22Rv1 (cell line): ENCODE measurements at regions not wholly inside any gene's neighbourhood (a gene's known extent, or its start where the extent isn't known, plus 50 kb on each side); places are given as distances from the start of the nearest gene placed in this dataset.

Source experiments
- H3K27ac ChIP-seq: fragments of 450-650 bp; 2 replicates; pipeline ENCODE4 v1.5.1; 2017
- ZFX ChIP-seq: fragments of 450-650 bp; IDR thresholded peaks from 2 replicates; pipeline ENCODE4 v1.6.1; 2017; ENCODE audit warnings: antibody characterized with exemption, borderline replicate concordance
- TF ChIP-seq, protein P1 (sequence below): fragments of 450-650 bp; IDR thresholded peaks from 2 replicates; pipeline ENCODE4 v1.5.1; 2017; ENCODE audit warnings: mild to moderate bottlenecking

DNA sequence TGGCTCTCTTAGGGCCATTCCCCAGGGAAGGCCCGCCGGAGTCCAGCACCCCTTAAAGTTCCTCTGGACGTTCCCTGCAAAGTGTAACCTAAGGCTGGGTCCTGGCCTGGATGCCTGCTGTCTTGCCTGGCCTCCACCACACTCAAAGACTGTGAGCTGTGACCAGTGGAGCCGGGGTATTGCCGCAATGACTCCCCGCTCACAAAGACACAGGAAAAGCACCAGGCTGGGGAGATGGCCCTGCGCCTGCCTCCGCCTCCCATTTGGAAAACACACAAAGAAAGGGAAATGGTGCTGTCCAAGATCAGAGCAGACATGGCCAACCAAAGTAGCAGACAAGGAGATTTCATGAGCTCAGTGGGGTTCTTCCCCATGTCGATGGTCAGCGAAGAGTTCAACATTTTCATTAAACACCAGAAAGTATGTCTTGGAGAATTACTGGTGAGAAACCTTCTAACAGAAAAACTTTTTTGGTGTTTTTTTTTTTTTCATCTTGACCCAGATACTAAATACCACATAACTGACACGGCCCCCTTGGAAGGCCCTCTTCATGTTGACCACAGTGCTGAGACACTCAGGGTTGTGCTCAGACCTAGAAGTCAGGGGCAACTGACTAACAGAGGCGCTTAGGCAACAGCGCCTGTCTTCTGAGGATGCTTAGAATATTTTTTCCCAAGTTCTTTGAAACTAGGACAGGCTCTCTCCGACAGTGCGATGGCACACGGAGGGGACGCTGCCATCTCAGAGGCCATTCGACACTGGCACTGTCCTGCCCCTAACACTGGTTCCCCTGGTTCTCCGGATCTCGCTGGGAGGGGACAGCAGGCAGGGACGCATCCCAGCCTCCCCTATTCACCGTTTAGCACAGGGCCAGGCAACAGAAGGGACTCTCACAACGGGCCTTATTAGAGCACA, 226.4 kb upstream of the ID2 start:
- TF ChIP-seq ZFX: no peak
- TF ChIP-seq, protein P1, sequence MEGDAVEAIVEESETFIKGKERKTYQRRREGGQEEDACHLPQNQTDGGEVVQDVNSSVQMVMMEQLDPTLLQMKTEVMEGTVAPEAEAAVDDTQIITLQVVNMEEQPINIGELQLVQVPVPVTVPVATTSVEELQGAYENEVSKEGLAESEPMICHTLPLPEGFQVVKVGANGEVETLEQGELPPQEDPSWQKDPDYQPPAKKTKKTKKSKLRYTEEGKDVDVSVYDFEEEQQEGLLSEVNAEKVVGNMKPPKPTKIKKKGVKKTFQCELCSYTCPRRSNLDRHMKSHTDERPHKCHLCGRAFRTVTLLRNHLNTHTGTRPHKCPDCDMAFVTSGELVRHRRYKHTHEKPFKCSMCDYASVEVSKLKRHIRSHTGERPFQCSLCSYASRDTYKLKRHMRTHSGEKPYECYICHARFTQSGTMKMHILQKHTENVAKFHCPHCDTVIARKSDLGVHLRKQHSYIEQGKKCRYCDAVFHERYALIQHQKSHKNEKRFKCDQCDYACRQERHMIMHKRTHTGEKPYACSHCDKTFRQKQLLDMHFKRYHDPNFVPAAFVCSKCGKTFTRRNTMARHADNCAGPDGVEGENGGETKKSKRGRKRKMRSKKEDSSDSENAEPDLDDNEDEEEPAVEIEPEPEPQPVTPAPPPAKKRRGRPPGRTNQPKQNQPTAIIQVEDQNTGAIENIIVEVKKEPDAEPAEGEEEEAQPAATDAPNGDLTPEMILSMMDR: no peak
- H3K27ac ChIP-seq: no peak overlapping the region

DNA sequence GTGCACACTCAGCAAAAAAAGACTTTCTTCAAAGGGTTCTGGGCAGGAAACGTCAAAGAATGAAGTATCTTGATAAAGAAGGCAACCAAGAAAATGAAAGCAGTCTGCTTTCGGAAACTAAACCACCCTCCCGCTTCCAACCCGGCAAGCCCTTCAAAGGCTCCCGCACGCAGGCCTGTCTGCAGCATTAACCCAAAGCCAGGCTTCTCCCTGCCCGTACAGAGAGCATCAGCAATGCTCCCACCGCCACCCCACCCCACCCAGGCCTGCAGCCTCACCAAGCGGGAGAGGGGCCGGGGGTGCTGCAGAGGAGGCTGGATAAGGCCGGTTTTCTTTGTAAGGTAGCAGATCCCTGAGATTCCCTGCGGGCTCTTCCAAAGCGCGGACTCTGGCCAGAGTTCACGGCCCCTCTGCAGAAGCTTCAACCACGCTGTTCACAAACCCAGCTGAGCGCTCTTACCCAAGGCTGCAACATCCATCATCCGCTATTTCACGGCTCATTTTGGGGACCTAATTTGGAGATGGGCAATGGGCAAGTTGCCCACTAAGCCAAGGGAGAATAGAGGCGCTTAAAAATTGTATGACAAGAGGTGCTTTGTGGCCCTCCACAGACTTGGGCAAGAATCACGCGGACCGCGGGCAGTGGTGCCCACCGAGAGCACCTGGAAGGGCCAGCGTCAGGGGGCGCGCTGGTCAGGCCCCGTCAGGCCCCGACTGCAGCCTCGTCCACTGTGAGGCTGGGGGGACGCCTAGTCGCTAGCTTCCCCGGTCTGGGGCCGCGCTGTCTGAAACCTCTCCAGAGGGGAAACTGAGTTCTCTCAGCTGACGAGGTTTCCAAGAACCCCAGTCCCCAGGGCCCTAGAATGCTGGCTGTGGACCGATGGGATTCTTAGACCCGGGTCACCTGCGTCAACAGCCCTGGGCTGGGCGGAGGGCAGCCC, 225.4 kb upstream of the ID2 start:
- TF ChIP-seq, protein P1: no peak
- TF ChIP-seq ZFX: no peak
- no peak overlapping the region for H3K27ac ChIP-seq

DNA sequence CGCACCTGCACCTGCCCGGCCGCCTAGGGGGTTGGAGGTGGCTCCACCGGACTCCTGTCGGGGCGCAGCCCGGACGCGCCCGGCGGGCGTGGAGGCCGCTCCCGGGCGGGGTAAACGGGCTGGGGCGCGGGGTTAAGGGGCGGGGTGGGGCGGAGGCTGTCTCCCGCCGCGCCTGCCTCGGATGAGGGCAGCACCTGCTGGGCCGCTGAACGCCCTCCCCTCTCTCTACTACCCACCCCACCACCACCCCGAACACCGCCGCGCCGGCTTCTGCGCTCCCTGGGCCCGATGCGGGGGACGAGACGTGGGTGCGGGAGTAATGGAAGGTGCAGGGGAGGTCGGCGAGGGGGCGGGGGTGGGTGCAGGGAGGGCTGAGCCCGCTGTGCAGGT, 224.8 kb upstream of the ID2 start:
- no peak overlapping the region for H3K27ac ChIP-seq
- no peak for TF ChIP-seq ZFX
- TF ChIP-seq, protein P1: no peak

DNA sequence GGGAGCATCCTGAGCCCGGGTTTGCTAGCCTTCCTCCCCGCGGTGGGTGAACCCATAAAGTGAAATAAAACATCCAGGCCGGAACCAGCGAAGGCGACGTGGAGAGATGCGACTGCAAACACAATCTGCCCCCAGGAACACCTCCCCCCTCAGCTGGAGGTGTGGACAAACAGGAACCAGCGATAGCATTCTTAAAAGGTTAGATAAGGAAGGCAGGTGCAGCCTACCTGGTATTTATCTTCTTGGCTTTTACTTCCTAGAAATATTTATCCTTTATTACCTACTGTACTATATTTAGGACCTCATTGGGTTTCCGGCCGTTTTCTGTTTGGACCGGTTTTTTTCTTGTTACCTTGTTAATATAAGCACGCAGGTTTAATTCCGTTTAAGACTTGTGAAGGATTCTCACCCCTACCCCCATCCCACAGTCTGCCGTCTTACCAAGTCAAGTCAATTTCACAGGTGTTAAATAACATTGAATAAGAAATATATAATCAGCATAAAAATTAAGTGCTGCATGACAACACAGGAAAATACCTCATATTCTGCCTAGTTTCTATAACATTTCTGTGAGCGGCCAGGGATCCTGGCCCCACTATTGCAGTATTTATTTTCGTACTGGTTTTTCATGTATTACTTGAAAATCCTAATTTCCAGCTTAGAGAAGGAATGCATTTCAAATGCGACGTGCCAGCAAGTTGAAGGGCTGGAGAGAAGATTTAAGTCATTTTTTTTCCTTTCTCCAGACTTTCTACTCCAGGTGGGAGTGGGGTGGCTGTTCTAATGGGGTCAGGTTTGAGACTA, 224.0 kb upstream of the ID2 start:
- H3K27ac ChIP-seq: no peak overlapping the region

DNA sequence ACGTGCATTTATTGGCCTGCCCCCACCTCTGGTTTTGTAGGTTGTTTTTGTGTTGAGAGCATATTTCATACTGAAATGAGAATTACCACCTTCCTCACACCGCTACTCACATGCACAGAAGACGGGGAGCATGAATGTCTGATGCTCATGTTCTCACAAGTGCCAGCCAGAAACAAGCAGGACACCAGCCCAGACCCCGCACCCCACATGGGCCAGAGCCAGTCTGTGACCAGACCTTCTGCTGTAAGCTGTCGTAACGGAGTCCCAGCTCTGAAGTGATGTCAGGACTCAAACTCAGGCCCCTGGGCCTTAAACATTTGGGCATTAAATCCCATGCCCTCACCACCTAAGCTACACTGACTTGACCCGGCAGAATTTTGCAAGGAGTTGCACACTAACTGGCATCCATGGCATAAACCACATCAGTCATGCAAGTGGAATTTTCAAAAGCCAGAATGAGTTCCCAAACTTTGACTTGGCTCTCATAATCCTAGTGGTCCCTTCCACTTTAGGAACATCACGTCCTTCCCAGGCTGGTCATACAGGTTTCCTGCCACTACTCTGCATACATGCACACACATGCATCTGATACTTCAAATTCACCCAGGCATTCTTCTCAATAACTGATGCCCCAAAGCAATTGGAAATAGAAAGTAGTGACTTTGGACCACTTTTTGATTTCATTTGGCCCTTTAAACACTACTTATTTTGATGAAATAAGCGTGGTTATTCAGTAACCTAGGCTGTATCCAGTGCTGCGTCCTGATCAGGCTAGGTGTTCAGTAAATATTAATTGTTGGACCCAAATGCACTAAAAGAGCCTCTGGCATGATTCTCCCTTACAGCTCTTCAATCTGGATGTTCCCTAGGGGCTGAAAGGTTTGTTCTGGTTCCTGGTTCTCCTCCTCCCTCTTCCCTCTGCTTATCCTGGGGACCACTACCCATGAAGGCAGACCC, 223.1 kb upstream of the ID2 start:
- TF ChIP-seq ZFX: no peak
- TF ChIP-seq, protein P1: no peak
- H3K27ac ChIP-seq: no peak overlapping the region

More for the DNA sequence above, 224.0 kb upstream of the ID2 start:
- TF ChIP-seq, protein P1: no peak
- TF ChIP-seq ZFX: no peak

DNA sequence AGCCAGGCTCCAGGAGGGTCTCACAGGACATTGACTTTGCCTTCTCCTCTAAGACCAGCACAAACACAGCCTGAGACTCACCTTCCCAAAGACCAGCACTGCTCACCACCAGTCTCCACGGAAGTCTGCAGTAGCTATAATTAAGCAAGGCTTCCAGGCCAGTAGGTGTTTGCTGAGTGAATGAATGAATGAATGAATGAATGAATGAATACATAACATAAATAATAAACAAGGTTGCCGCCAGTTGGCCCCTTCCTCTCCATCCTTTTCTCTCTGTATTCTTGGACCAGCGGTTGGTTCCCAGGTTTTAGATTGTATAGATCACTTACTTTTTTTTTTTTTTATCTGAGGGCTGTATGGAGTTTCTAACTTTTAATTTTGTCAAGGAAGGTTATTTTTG, 222.4 kb upstream of the ID2 start:
- no peak overlapping the region for H3K27ac ChIP-seq
- no peak for TF ChIP-seq ZFX
- TF ChIP-seq, protein P1: no peak
